ENCODE measurements at regions not wholly inside any gene's neighbourhood (a gene's known extent, or its start where the extent isn't known, plus 50 kb on each side); places are given as distances from the start of the nearest gene placed in this dataset.

DNA sequence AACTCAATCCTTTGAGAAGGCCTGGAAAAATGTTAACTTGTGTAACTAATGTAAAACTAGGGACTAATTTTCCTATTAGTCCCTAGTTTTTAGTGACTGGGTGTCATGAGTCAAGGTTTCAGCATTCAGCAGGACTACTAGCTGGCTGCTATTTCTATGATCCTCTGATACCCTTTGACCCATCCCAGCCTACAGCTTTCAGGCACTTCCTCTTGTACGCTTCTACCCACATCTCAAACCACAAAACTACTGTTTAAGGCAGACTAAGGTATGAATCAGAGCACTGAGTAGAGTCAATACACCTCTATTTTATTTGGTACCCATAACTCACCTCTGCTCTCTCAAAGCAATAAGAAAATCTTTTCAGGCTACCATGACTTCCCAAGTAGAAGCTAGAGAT lies 809.6 kb downstream of the PDHA2 start:
- H3K79me2 ChIP-seq (ENCODE audit: insufficient read depth, low read length), result no peaks in the 10 kb centered on the region
- Mint-ChIP-seq H3K9me3 (peaks cover 5 to 23% (median 9%) of the 10 kb centered on the region in 7 donors), H3K36me3 (no peaks in the 10 kb centered on the region), H3K27me3 (ENCODE audit: low read depth in 3 of 3) (peaks cover 0 to 2% (median 0%) of the 10 kb centered on the region in 3 donors), H3K27ac (no peak overlapping the region), H3K4me3 (no peak overlapping the region), H3K4me1 (no peaks in the 10 kb centered on the region)
- no peaks in the 10 kb centered on the region for H3K4me1 ChIP-seq (ENCODE audit: control insufficient read depth in 1 of 2, insufficient read depth in 2 of 2, low read length in 2 of 2)
- no peak overlapping the region for H3K27ac ChIP-seq (ENCODE audit: low read depth in 1 of 2, low read length in 2 of 2)
- WGBS (ENCODE audit: insufficient coverage), result 0% methylated on average over 1 of the region's 1 CpG
- no peak overlapping the region for H3K4me3 ChIP-seq (replicated peaks in 1 of 3; ENCODE audit: low read depth in 2 of 3, low read length in 3 of 3)
- no peak for DNase-seq
- TF ChIP-seq, protein P1, sequence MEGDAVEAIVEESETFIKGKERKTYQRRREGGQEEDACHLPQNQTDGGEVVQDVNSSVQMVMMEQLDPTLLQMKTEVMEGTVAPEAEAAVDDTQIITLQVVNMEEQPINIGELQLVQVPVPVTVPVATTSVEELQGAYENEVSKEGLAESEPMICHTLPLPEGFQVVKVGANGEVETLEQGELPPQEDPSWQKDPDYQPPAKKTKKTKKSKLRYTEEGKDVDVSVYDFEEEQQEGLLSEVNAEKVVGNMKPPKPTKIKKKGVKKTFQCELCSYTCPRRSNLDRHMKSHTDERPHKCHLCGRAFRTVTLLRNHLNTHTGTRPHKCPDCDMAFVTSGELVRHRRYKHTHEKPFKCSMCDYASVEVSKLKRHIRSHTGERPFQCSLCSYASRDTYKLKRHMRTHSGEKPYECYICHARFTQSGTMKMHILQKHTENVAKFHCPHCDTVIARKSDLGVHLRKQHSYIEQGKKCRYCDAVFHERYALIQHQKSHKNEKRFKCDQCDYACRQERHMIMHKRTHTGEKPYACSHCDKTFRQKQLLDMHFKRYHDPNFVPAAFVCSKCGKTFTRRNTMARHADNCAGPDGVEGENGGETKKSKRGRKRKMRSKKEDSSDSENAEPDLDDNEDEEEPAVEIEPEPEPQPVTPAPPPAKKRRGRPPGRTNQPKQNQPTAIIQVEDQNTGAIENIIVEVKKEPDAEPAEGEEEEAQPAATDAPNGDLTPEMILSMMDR (IDR thresholded peaks at IDR 0.05), result no peak
- no peak overlapping the region for H3K4me2 ChIP-seq (replicated peaks; ENCODE audit: extremely low read depth, low read length, poor library complexity, severe bottlenecking)
- no peak overlapping the region for H2AFZ ChIP-seq (ENCODE audit: insufficient read depth, low read depth, low read length, poor library complexity, severe bottlenecking)
- no peaks in the 10 kb centered on the region for H3K27me3 ChIP-seq (ENCODE audit: control insufficient read depth in 2 of 2, insufficient read depth in 2 of 2, low read length in 2 of 2)
- H3K9ac ChIP-seq (ENCODE audit: insufficient read depth, low read length, poor library complexity, severe bottlenecking), result no peak overlapping the region
- no peaks in the 10 kb centered on the region for H4K20me1 ChIP-seq (ENCODE audit: insufficient read depth, low read length)
- intact Hi-C loops (cut with micrococcal nuclease), result no loop called here
- H3K36me3 ChIP-seq (replicated peaks in 1 of 2; ENCODE audit: control insufficient read depth in 1 of 2, insufficient read depth in 2 of 2, low read length in 2 of 2), result no peaks in the 10 kb centered on the region
- H3K9me3 ChIP-seq (replicated peaks in 1 of 2; ENCODE audit: control insufficient read depth in 1 of 2, insufficient read depth in 1 of 2, low read length in 2 of 2), result peaks cover 16 to 17% of the 10 kb centered on the region in 2 donors

DNA sequence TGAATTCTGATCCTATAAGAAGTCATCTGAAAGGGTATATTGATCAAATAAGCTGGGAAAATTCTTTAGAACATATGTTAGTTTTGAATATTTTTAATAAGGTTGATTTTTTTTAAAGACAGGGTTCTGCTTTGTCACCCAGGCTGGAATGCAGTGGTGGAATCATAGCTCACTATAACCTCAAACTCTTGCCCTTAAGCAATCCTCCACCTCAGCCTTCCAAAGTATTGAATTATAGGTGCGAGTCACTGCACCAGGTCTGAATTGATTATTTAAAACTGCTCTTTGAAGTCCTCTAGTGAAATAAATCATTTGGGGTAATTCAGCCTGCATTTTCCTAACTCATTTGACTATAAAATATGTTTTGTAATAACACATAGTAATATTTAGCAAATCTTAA lies 812.3 kb downstream of the PDHA2 start:
- DNase-seq, result no peak
- intact Hi-C loops (cut with micrococcal nuclease), result no loop called here
- Mint-ChIP-seq H3K27ac (no peak overlapping the region), H3K9me3 (peaks cover 4 to 18% (median 9%) of the 10 kb centered on the region in 7 donors), H3K27me3 (ENCODE audit: low read depth in 3 of 3) (peaks cover 0 to 2% (median 0%) of the 10 kb centered on the region in 3 donors), H3K4me3 (no peak overlapping the region), H3K36me3 (no peaks in the 10 kb centered on the region), H3K4me1 (no peaks in the 10 kb centered on the region)
- Histone ChIP-seq H3K79me2 (ENCODE audit: insufficient read depth, low read length) (no peaks in the 10 kb centered on the region), H3K36me3 (replicated peaks in 1 of 2; ENCODE audit: control insufficient read depth in 1 of 2, insufficient read depth in 2 of 2, low read length in 2 of 2) (no peaks in the 10 kb centered on the region), H3K9ac (ENCODE audit: insufficient read depth, low read length, poor library complexity, severe bottlenecking) (no peak overlapping the region), H2AFZ (ENCODE audit: insufficient read depth, low read depth, low read length, poor library complexity, severe bottlenecking) (no peak overlapping the region), H3K4me1 (ENCODE audit: control insufficient read depth in 1 of 2, insufficient read depth in 2 of 2, low read length in 2 of 2) (no peaks in the 10 kb centered on the region), H3K9me3 (replicated peaks in 1 of 2; ENCODE audit: control insufficient read depth in 1 of 2, insufficient read depth in 1 of 2, low read length in 2 of 2) (peaks cover 16 to 17% of the 10 kb centered on the region in 2 donors), H4K20me1 (ENCODE audit: insufficient read depth, low read length) (no peaks in the 10 kb centered on the region), H3K4me3 (replicated peaks in 1 of 3; ENCODE audit: low read depth in 2 of 3, low read length in 3 of 3) (no peak overlapping the region), H3K4me2 (replicated peaks; ENCODE audit: extremely low read depth, low read length, poor library complexity, severe bottlenecking) (no peak overlapping the region), H3K27me3 (ENCODE audit: control insufficient read depth in 2 of 2, insufficient read depth in 2 of 2, low read length in 2 of 2) (no peaks in the 10 kb centered on the region), H3K27ac (ENCODE audit: low read depth in 1 of 2, low read length in 2 of 2) (no peak overlapping the region)
- no CpG with 5 or more reads among the region's 1 CpG for WGBS (ENCODE audit: insufficient coverage)
- TF ChIP-seq, protein P1 (IDR thresholded peaks at IDR 0.05), result no peak
